C4-2B (cell line): ENCODE measurements at regions not wholly inside any gene's neighbourhood (a gene's known extent, or its start where the extent isn't known, plus 50 kb on each side); places are given as distances from the start of the nearest gene placed in this dataset.
"Not testable (repeated sequence)": the region's sequence is repeated elsewhere in the genome, so short reads cannot be mapped to it uniquely, and the experiment has no call there.

ENCODE experiments used
- H3K27ac ChIP-seq: fragments of 450-650 bp; 2 replicates; pipeline ENCODE4 v1.5.1; 2017
- CTCF ChIP-seq: fragments of 450-650 bp; conservative IDR thresholded peaks from 2 replicates; pipeline ENCODE4 v1.5.1; 2017; ENCODE audit warnings: mild to moderate bottlenecking
- ZFX ChIP-seq: fragments of 450-650 bp; IDR thresholded peaks from 2 replicates; pipeline ENCODE4 v1.6.1; 2017

- TF ChIP-seq CTCF (peak; percentile 18; the same call in 1 of the 2 replicates), ZFX (no peak)
- H3K27ac ChIP-seq = peak overlapping the region; percentile 49
Observed at GRCh38 chr10:42690449-42691360, 52.3 kb upstream of the ZNF33B start.

GRCh38 chr10:42691361-42692120, 53.2 kb upstream of the ZNF33B start:
- H3K27ac ChIP-seq = no peak overlapping the region
- TF ChIP-seq CTCF (no peak), ZFX (no peak)

GRCh38 chr10:42697926-42698325, 59.6 kb upstream of the ZNF33B start:
- no peak overlapping the region for H3K27ac ChIP-seq
- TF ChIP-seq CTCF = no peak
- TF ChIP-seq ZFX = no peak

- no peak overlapping the region for H3K27ac ChIP-seq
- peak; percentile 18 for TF ChIP-seq CTCF
- TF ChIP-seq ZFX = no peak
Observed at GRCh38 chr10:42707234-42707633, 68.9 kb upstream of the ZNF33B start.

- H3K27ac ChIP-seq = not testable (repeated sequence)
Observed at GRCh38 chr10:42719339-42719738, 63.3 kb upstream of the BMS1 start.

- TF ChIP-seq ZFX (no peak), CTCF (no peak)
- no peak overlapping the region for H3K27ac ChIP-seq
Observed at GRCh38 chr10:42722575-42722974, 60.0 kb upstream of the BMS1 start.

- H3K27ac ChIP-seq = not testable (repeated sequence)
Observed at GRCh38 chr10:42723549-42723948, 59.0 kb upstream of the BMS1 start.

GRCh38 chr10:42724660-42725059, 57.9 kb upstream of the BMS1 start:
- H3K27ac ChIP-seq = not testable (repeated sequence)

GRCh38 chr10:42732266-42732665, 50.3 kb upstream of the BMS1 start:
- H3K27ac ChIP-seq = no peak overlapping the region
- no peak for TF ChIP-seq CTCF
- no peak for TF ChIP-seq ZFX
